IPS-18a (cell line): ENCODE measurements at regions not wholly inside any gene's neighbourhood (a gene's known extent, or its start where the extent isn't known, plus 50 kb on each side); places are given as distances from the start of the nearest gene placed in this dataset.
"Not testable (repeated sequence)": the region's sequence is repeated elsewhere in the genome, so short reads cannot be mapped to it uniquely, and the experiment has no call there.

Experiments used
- H3K27ac ChIP-seq: one replicate; pipeline ENCODE4 v1.5.1; 2013; ENCODE audit warnings: low read length
- H3K27me3 ChIP-seq: one replicate; pipeline ENCODE4 v1.6.1; 2013; ENCODE audit warnings: mild to moderate bottlenecking, low read length; ENCODE audit not compliant: control insufficient read depth, insufficient read depth
- H3K36me3 ChIP-seq: one replicate; pipeline ENCODE4 v1.6.1; 2013; ENCODE audit warnings: low read depth, low read length; ENCODE audit not compliant: control insufficient read depth
- H3K4me1 ChIP-seq: one replicate; pipeline ENCODE4 v1.6.1; 2013; ENCODE audit warnings: low read depth, low read length; ENCODE audit not compliant: control insufficient read depth
- H3K4me3 ChIP-seq: one replicate; pipeline ENCODE4 v1.5.1; 2013; ENCODE audit warnings: low read length
- H3K9ac ChIP-seq: one replicate; pipeline ENCODE4 v1.6.1; 2013; ENCODE audit warnings: mild to moderate bottlenecking, low read length, moderate library complexity
- H3K9me3 ChIP-seq: one replicate; pipeline ENCODE4 v1.6.1; 2013; ENCODE audit warnings: low read depth, low read length; ENCODE audit not compliant: control insufficient read depth

GRCh38 chr2:87326754-87327153, 305.1 kb upstream of the PLGLB1 start:
- not testable (repeated sequence) for H3K4me1 ChIP-seq, H3K27ac ChIP-seq, H3K36me3 ChIP-seq, H3K27me3 ChIP-seq, H3K4me3 ChIP-seq, H3K9ac ChIP-seq, H3K9me3 ChIP-seq

DNA sequence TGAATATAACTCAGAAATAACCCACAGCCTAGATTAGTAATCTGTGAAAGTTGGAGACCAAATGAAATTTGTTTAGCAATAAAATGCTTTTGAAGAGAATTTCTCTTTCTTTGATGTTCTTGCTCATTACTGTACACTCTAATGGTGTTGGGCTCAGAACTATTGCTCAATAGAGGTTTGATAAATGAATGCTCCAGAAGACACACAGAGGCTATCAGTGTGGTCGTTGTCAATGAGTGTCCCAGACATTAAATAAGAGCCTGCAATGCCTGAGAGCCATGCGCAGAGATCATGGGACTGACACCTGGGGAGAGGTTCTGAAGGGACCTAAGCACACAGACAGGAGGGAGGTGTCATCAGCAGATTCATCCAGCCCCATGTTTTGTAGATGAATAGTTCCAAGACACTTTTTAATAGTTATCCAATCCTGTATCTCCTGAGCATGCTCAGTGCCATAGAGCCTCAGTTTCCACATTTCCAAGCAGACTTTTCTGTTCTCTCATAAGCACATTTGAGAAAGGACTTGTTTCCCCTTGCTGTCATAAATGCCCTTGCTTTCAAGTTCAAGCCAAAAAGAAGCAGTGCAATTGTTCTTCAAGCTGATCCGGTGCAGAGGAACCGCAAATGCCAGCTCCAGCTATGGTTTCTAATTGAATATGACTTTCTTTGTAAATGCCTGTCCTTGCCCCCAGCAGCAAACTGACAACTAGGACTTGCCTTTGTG, 306.2 kb upstream of the PLGLB1 start:
- not testable (repeated sequence) for H3K9ac ChIP-seq, H3K4me1 ChIP-seq, H3K4me3 ChIP-seq, H3K27me3 ChIP-seq, H3K9me3 ChIP-seq, H3K27ac ChIP-seq, H3K36me3 ChIP-seq

- H3K27ac ChIP-seq, H3K9me3 ChIP-seq, H3K4me3 ChIP-seq, H3K9ac ChIP-seq, H3K27me3 ChIP-seq, H3K36me3 ChIP-seq, H3K4me1 ChIP-seq: not testable (repeated sequence)
Observed at GRCh38 chr2:87329529-87329928, 307.9 kb upstream of the PLGLB1 start.

DNA sequence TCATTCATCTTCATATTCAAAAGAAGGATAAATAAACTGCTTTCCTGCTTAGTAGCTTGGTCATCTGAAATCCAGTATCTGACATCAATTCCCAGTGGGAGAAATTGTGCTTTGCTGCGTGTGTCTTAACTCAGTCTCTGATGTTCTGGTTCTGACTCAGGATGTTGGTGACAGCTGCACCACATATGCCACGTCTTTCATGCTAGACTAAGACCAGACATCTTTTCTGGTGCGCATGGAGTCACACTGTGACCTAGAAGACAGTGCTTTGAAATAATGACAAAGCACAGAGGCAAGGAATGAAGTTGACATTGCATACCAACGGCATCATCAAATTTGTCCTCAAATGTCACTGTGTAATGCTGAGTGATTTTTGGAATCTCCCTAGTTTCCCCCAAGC, 308.8 kb upstream of the PLGLB1 start:
- not testable (repeated sequence) for H3K9me3 ChIP-seq, H3K9ac ChIP-seq, H3K27me3 ChIP-seq, H3K4me3 ChIP-seq, H3K27ac ChIP-seq, H3K4me1 ChIP-seq, H3K36me3 ChIP-seq

DNA sequence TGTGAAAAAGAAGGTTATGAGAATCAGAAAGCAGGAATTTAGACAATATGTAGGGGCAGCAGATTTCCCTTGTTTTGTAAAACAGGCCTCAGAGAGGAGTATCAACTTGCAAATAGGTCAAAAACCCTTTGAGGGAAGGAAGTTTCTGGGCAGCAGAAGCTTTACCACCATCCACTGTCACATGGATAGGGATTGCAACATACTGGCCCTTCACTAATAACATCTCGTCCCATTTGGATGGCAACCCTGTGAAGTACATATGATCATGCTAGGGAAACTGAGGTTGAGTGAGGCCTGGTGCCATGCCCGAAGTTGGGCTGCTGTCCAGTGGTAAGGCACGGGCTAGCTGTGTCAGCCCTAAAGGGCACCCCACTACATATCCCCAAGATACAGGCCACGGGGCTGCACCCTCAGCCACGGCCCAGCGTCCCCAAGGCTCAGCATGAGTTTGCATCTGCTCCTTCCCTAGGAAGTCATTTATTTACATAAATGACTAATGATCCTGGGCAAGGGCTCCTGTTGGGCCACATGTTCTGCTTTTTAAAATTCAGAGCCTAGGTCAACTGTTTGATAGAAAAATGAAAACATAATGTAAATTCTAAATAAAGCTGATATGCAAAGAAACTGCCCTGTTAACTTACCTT, 310.4 kb upstream of the PLGLB1 start:
- not testable (repeated sequence) for H3K27ac ChIP-seq, H3K4me3 ChIP-seq, H3K36me3 ChIP-seq, H3K9me3 ChIP-seq, H3K27me3 ChIP-seq, H3K9ac ChIP-seq, H3K4me1 ChIP-seq

DNA sequence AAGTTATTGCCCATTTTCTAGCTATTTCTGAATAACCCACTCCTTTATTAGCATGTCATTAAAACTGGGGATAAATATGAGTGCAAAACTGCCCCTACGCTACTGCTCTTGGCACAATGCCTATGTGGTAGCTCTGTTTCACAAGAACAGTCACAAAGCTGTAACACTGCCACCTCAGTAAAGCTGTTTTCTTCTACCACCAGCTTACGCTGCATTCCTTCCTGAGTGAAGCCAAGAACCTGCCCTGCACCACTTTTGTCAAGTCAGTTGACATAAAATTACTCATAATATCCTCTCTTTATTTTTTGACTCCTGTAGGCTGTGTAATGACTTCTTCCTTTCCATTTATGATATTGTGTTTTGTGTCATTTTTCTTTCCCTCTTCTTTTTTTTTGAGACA, 313.2 kb upstream of the PLGLB1 start:
- not testable (repeated sequence) for H3K9ac ChIP-seq, H3K9me3 ChIP-seq, H3K4me3 ChIP-seq, H3K4me1 ChIP-seq, H3K36me3 ChIP-seq, H3K27ac ChIP-seq, H3K27me3 ChIP-seq

GRCh38 chr2:87338998-87339397, 317.4 kb upstream of the PLGLB1 start:
- not testable (repeated sequence) for H3K4me1 ChIP-seq, H3K9ac ChIP-seq, H3K27ac ChIP-seq, H3K9me3 ChIP-seq, H3K36me3 ChIP-seq, H3K4me3 ChIP-seq, H3K27me3 ChIP-seq

- H3K4me3 ChIP-seq, H3K9me3 ChIP-seq, H3K27ac ChIP-seq, H3K4me1 ChIP-seq, H3K27me3 ChIP-seq, H3K9ac ChIP-seq, H3K36me3 ChIP-seq: not testable (repeated sequence)
Observed at GRCh38 chr2:87341601-87342014, 320.0 kb upstream of the PLGLB1 start.

- not testable (repeated sequence) for H3K27ac ChIP-seq, H3K4me3 ChIP-seq, H3K9me3 ChIP-seq, H3K4me1 ChIP-seq, H3K36me3 ChIP-seq, H3K27me3 ChIP-seq, H3K9ac ChIP-seq
Observed at GRCh38 chr2:87342175-87342574, 320.5 kb upstream of the PLGLB1 start.

GRCh38 chr2:87343347-87343746, 321.7 kb upstream of the PLGLB1 start:
- not testable (repeated sequence) for H3K27ac ChIP-seq, H3K9ac ChIP-seq, H3K9me3 ChIP-seq, H3K27me3 ChIP-seq, H3K4me3 ChIP-seq, H3K4me1 ChIP-seq, H3K36me3 ChIP-seq

DNA sequence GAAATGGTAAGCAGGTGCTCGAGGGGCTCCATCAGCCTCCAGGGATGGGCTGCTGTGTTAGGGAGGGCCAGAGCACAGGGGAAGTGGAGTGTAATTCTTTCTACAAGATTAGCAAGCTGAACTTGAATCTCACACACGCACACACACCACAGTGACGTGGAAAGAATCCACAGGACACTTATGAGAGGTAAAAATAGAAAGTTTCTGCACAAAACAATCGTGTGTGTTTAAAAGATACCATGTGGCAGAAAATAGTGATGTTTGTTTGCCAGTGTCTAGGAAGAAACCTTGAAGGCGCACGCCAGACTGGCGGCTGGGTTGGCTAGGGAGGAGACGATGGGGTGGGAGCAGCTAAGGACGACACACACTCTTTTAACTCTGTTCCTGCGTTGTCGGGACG, 323.6 kb upstream of the PLGLB1 start:
- not testable (repeated sequence) for H3K36me3 ChIP-seq, H3K4me3 ChIP-seq, H3K27ac ChIP-seq, H3K27me3 ChIP-seq, H3K9ac ChIP-seq, H3K4me1 ChIP-seq, H3K9me3 ChIP-seq

DNA sequence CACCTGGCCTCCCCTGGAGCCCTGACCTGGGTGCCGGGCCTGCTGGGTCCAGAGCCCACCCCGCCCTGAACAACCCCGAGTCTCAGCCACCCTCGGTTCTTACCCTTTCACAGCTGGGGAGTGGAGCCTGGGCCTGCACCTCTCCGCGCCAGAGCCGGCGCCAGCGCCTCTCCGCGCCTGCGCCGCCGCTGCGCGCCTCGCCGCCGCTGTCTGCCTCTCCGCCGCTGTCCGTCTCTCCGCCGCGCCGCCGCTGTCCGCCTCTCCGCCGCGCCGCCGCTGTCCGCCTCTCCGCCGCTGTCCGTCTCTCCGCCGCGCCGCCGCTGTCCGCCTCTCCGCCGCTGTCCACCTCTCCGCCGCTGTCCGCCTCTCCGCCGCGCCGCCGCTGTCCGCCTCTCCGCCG, 326.9 kb upstream of the PLGLB1 start:
- not testable (repeated sequence) for H3K4me3 ChIP-seq, H3K36me3 ChIP-seq, H3K27me3 ChIP-seq, H3K9me3 ChIP-seq, H3K4me1 ChIP-seq, H3K9ac ChIP-seq, H3K27ac ChIP-seq
